ENCODE measurements at regions not wholly inside any gene's neighbourhood (a gene's known extent, or its start where the extent isn't known, plus 50 kb on each side); places are given as distances from the start of the nearest gene placed in this dataset.

- Histone ChIP-seq H3K27ac (ENCODE audit: insufficient read depth, low read depth, low read length, poor library complexity, severe bottlenecking) (no peak overlapping the region), H3K4me1 (ENCODE audit: control insufficient read depth, insufficient read depth, low read length) (no peaks in the 10 kb centered on the region), H3K4me3 (ENCODE audit: insufficient read depth, low read depth, low read length) (no peak overlapping the region), H3K9me3 (ENCODE audit: control insufficient read depth, low read length) (no peaks in the 10 kb centered on the region), H3K36me3 (ENCODE audit: control insufficient read depth, insufficient read depth, low read length) (no peaks in the 10 kb centered on the region), H3K27me3 (ENCODE audit: control insufficient read depth, insufficient read depth, low read length, poor library complexity, severe bottlenecking) (no peaks in the 10 kb centered on the region)
- WGBS, 2 experiments, result 91 to 93% methylated on average over 19 of the region's 23 CpGs
These were observed 548.9 kb downstream of the QKI start for GRCh38 chr6:163963205-163964120.

- Histone ChIP-seq H3K4me3 (ENCODE audit: insufficient read depth, low read depth, low read length) (no peak overlapping the region), H3K27ac (ENCODE audit: insufficient read depth, low read depth, low read length, poor library complexity, severe bottlenecking) (no peak overlapping the region), H3K9me3 (ENCODE audit: control insufficient read depth, low read length) (no peaks in the 10 kb centered on the region), H3K4me1 (ENCODE audit: control insufficient read depth, insufficient read depth, low read length) (no peaks in the 10 kb centered on the region), H3K36me3 (ENCODE audit: control insufficient read depth, insufficient read depth, low read length) (no peaks in the 10 kb centered on the region), H3K27me3 (ENCODE audit: control insufficient read depth, insufficient read depth, low read length, poor library complexity, severe bottlenecking) (no peaks in the 10 kb centered on the region)
- WGBS, 2 experiments, result 94 to 97% methylated on average over 13 of the region's 13 CpGs
These were observed 548.2 kb downstream of the QKI start for GRCh38 chr6:163962627-163963117.

DNA sequence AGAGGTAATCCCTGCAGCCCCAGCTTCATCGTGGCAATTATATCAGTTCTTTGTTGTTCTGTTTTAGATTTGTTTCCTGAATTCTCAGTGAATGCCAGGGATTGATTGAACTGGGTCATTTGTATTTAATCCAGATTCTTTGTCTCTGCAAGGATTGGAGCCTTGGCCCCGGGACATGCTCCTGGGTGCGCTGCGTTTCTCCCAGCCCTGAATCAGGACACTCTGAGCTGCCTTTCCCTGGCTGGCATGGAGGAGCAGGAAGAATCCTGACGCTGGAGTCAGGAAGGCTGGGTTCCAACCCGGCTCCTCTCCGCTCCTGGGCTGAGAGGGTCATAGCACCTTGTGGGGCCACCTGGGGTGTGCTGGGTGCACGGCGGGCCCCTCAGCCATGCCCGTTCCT is 545.6 kb downstream of the QKI start:
- Histone ChIP-seq H3K4me3 (ENCODE audit: insufficient read depth, low read depth, low read length) (no peak overlapping the region), H3K36me3 (ENCODE audit: control insufficient read depth, insufficient read depth, low read length) (no peaks in the 10 kb centered on the region), H3K27me3 (ENCODE audit: control insufficient read depth, insufficient read depth, low read length, poor library complexity, severe bottlenecking) (no peaks in the 10 kb centered on the region), H3K4me1 (ENCODE audit: control insufficient read depth, insufficient read depth, low read length) (no peaks in the 10 kb centered on the region), H3K9me3 (ENCODE audit: control insufficient read depth, low read length) (no peaks in the 10 kb centered on the region), H3K27ac (ENCODE audit: insufficient read depth, low read depth, low read length, poor library complexity, severe bottlenecking) (no peak overlapping the region)
- 88 to 93% methylated on average over 10 of the region's 10 CpGs for WGBS, 2 experiments

- H3K4me1 ChIP-seq (ENCODE audit: control insufficient read depth, insufficient read depth, low read length), result no peaks in the 10 kb centered on the region
- H3K4me3 ChIP-seq (ENCODE audit: insufficient read depth, low read depth, low read length), result no peak overlapping the region
- no peaks in the 10 kb centered on the region for H3K9me3 ChIP-seq (ENCODE audit: control insufficient read depth, low read length)
- H3K27me3 ChIP-seq (ENCODE audit: control insufficient read depth, insufficient read depth, low read length, poor library complexity, severe bottlenecking), result no peaks in the 10 kb centered on the region
- H3K27ac ChIP-seq (ENCODE audit: insufficient read depth, low read depth, low read length, poor library complexity, severe bottlenecking), result no peak overlapping the region
- no peaks in the 10 kb centered on the region for H3K36me3 ChIP-seq (ENCODE audit: control insufficient read depth, insufficient read depth, low read length)
- WGBS, 2 experiments, result 52 to 62% methylated on average over 3 of the region's 3 CpGs
These were observed 544.1 kb downstream of the QKI start for GRCh38 chr6:163958646-163959045.

DNA sequence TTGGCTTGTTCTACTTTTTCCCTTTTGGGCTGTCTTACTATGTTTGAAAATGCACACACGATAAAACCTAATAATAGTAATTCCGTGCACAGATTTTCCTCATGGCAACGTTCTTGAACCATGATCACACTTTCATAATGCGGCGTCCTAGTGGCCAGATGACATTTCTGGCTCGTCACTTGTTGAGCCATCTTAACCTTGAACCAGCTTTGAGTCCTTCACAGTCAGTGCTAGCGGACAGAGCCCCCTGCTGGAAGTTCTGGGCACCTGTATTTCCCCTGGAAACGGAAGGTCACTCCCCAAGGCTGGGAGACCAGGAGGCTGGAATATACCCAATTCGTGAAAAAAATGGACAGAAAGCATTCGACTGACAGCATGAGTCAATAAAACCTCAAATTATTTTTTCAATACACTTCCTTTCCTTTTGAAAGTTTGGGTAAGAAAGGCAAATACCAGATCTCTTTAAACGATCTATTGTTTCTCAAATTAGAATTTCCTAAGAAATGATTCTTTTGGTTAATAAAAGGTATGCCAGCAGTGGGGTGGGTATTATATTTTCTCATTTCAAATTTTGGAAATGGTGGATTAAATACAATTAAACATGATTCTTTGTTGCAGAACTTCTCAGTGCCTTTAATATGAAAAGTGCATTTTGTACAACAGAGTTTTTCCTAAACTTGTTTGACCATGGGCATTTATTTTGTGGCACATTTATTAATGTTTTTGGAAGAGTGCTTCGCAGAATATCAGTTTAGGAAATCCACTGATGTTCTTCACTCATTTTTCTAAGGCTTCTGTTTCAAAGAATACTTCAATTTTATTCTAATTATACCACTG is 542.3 kb downstream of the QKI start:
- no peak overlapping the region for H3K4me3 ChIP-seq (ENCODE audit: insufficient read depth, low read depth, low read length)
- no peaks in the 10 kb centered on the region for H3K27me3 ChIP-seq (ENCODE audit: control insufficient read depth, insufficient read depth, low read length, poor library complexity, severe bottlenecking)
- peaks cover 6% of the 10 kb centered on the region for H3K4me1 ChIP-seq (ENCODE audit: control insufficient read depth, insufficient read depth, low read length)
- 39 to 43% methylated on average over 11 of the region's 12 CpGs for WGBS, 2 experiments
- H3K27ac ChIP-seq (ENCODE audit: insufficient read depth, low read depth, low read length, poor library complexity, severe bottlenecking), result no peak overlapping the region
- H3K36me3 ChIP-seq (ENCODE audit: control insufficient read depth, insufficient read depth, low read length), result no peaks in the 10 kb centered on the region
- H3K9me3 ChIP-seq (ENCODE audit: control insufficient read depth, low read length), result no peaks in the 10 kb centered on the region

- Histone ChIP-seq H3K4me1 (ENCODE audit: control insufficient read depth, insufficient read depth, low read length) (peaks cover 6% of the 10 kb centered on the region), H3K4me3 (ENCODE audit: insufficient read depth, low read depth, low read length) (no peak overlapping the region), H3K9me3 (ENCODE audit: control insufficient read depth, low read length) (no peaks in the 10 kb centered on the region), H3K27me3 (ENCODE audit: control insufficient read depth, insufficient read depth, low read length, poor library complexity, severe bottlenecking) (no peaks in the 10 kb centered on the region), H3K27ac (ENCODE audit: insufficient read depth, low read depth, low read length, poor library complexity, severe bottlenecking) (no peak overlapping the region), H3K36me3 (ENCODE audit: control insufficient read depth, insufficient read depth, low read length) (no peaks in the 10 kb centered on the region)
- 85 to 91% methylated on average over 4 of the region's 4 CpGs for WGBS, 2 experiments
These were observed 541.2 kb downstream of the QKI start for GRCh38 chr6:163955756-163956155.

GRCh38 chr6:163955096-163955495 is 540.6 kb downstream of the QKI start:
- H3K27ac ChIP-seq (ENCODE audit: insufficient read depth, low read depth, low read length, poor library complexity, severe bottlenecking), result no peak overlapping the region
- no peaks in the 10 kb centered on the region for H3K27me3 ChIP-seq (ENCODE audit: control insufficient read depth, insufficient read depth, low read length, poor library complexity, severe bottlenecking)
- H3K36me3 ChIP-seq (ENCODE audit: control insufficient read depth, insufficient read depth, low read length), result no peaks in the 10 kb centered on the region
- no peaks in the 10 kb centered on the region for H3K9me3 ChIP-seq (ENCODE audit: control insufficient read depth, low read length)
- H3K4me1 ChIP-seq (ENCODE audit: control insufficient read depth, insufficient read depth, low read length), result peaks cover 6% of the 10 kb centered on the region
- no peak overlapping the region for H3K4me3 ChIP-seq (ENCODE audit: insufficient read depth, low read depth, low read length)
- 89 to 96% methylated on average over 4 of the region's 4 CpGs for WGBS, 2 experiments

DNA sequence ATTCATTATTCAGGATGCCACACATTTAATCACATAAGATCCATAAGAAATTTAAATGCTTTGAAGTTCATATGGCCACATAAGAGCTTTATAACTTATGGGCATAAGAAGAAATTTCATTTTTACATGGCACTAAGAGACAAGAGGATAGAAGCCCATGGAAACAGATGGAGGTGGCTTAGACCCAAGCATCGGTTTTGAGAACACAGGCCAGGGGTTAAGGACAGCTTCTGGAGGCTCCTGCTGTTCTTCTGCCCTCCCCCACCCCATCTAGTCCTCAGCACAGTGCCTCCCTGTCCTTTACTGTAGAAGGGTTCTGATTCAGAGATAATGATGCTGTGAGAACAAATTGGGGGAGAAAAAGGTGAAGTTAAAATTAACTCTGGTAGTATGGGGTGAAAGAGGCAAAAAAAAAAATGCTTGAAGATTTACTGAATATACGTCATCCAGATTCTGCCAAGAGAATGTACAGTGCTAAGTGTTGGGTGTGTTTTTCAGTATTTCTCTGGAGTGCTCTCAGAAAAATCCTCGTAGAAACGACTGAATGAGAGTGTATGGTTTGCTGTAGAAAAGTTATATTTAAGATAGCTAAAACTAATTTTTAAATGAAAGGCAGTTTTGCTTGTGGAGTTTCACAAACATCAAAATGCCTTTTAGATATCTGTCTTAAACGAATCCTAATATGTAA is 539.7 kb downstream of the QKI start:
- 85 to 90% methylated on average over 5 of the region's 5 CpGs for WGBS, 2 experiments
- H3K27me3 ChIP-seq (ENCODE audit: control insufficient read depth, insufficient read depth, low read length, poor library complexity, severe bottlenecking), result no peaks in the 10 kb centered on the region
- H3K4me1 ChIP-seq (ENCODE audit: control insufficient read depth, insufficient read depth, low read length), result peaks cover 6% of the 10 kb centered on the region
- no peak overlapping the region for H3K4me3 ChIP-seq (ENCODE audit: insufficient read depth, low read depth, low read length)
- H3K36me3 ChIP-seq (ENCODE audit: control insufficient read depth, insufficient read depth, low read length), result no peaks in the 10 kb centered on the region
- H3K9me3 ChIP-seq (ENCODE audit: control insufficient read depth, low read length), result no peaks in the 10 kb centered on the region
- H3K27ac ChIP-seq (ENCODE audit: insufficient read depth, low read depth, low read length, poor library complexity, severe bottlenecking), result no peak overlapping the region

GRCh38 chr6:163952005-163952404 is 537.5 kb downstream of the QKI start:
- H3K4me3 ChIP-seq (ENCODE audit: insufficient read depth, low read depth, low read length), result no peak overlapping the region
- H3K9me3 ChIP-seq (ENCODE audit: control insufficient read depth, low read length), result no peaks in the 10 kb centered on the region
- WGBS, 2 experiments, result 88 to 93% methylated on average over 6 of the region's 6 CpGs
- H3K36me3 ChIP-seq (ENCODE audit: control insufficient read depth, insufficient read depth, low read length), result no peaks in the 10 kb centered on the region
- peaks cover 6% of the 10 kb centered on the region for H3K4me1 ChIP-seq (ENCODE audit: control insufficient read depth, insufficient read depth, low read length)
- no peak overlapping the region for H3K27ac ChIP-seq (ENCODE audit: insufficient read depth, low read depth, low read length, poor library complexity, severe bottlenecking)
- no peaks in the 10 kb centered on the region for H3K27me3 ChIP-seq (ENCODE audit: control insufficient read depth, insufficient read depth, low read length, poor library complexity, severe bottlenecking)
